ENCODE measurements at regions not wholly inside any gene's neighbourhood (a gene's known extent, or its start where the extent isn't known, plus 50 kb on each side); places are given as distances from the start of the nearest gene placed in this dataset.
"Not testable (repeated sequence)": the region's sequence is repeated elsewhere in the genome, so short reads cannot be mapped to it uniquely, and the experiment has no call there.

GRCh38 chr2:78766459-78766858, 259.0 kb upstream of the REG3G start:
- DNase-seq: no peak

GRCh38 chr2:78768016-78768415, 257.5 kb upstream of the REG3G start:
- DNase-seq: no peak
- TF ChIP-seq GATA1 (IDR thresholded peaks at IDR 0.05; ENCODE audit: low read depth, low read length) (no peak), POLR2A (IDR thresholded peaks at IDR 0.05; ENCODE audit: low read length) (no peak)

More at GRCh38 chr2:78766459-78766858, 259.0 kb upstream of the REG3G start:
- TF ChIP-seq POLR2A (IDR thresholded peaks at IDR 0.05; ENCODE audit: low read length) (no peak), GATA1 (IDR thresholded peaks at IDR 0.05; ENCODE audit: low read depth, low read length) (no peak)

DNA sequence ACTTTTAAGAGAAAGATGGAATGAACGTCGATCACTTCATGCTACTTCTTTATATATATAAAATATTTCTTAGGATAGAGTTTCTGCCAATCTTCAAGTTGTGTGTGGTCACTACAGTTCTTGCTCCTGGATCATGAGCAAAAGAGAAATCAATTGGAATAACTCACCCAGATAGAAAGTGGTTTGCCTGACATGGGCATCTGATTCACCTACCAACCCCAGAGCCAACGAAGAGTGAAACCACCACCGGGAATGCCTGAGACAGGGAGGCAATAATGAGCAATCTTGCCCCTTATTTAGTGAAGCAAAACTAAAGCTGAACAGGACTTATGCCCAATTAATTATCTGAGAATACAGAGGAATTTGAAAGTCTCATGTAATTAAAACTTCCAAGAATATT, 250.2 kb upstream of the REG3G start:
- TF ChIP-seq POLR2A (IDR thresholded peaks at IDR 0.05; ENCODE audit: low read length): no peak
- no peak for TF ChIP-seq GATA1 (IDR thresholded peaks at IDR 0.05; ENCODE audit: low read depth, low read length)
- no peak for DNase-seq

- TF ChIP-seq GATA1 (IDR thresholded peaks at IDR 0.05; ENCODE audit: low read depth, low read length): no peak
- TF ChIP-seq POLR2A (IDR thresholded peaks at IDR 0.05; ENCODE audit: low read length): no peak
Observed at GRCh38 chr2:78778756-78779510, 246.6 kb upstream of the REG3G start.

GRCh38 chr2:78779761-78780160, 245.7 kb upstream of the REG3G start:
- no peak for DNase-seq
- TF ChIP-seq GATA1 (IDR thresholded peaks at IDR 0.05; ENCODE audit: low read depth, low read length): no peak
- no peak for TF ChIP-seq POLR2A (IDR thresholded peaks at IDR 0.05; ENCODE audit: low read length)

More at GRCh38 chr2:78778756-78779510, 246.6 kb upstream of the REG3G start:
- DNase-seq: no peak

GRCh38 chr2:78780256-78780655, 245.2 kb upstream of the REG3G start:
- no peak for DNase-seq
- no peak for TF ChIP-seq GATA1 (IDR thresholded peaks at IDR 0.05; ENCODE audit: low read depth, low read length)
- TF ChIP-seq POLR2A (IDR thresholded peaks at IDR 0.05; ENCODE audit: low read length): no peak

DNA sequence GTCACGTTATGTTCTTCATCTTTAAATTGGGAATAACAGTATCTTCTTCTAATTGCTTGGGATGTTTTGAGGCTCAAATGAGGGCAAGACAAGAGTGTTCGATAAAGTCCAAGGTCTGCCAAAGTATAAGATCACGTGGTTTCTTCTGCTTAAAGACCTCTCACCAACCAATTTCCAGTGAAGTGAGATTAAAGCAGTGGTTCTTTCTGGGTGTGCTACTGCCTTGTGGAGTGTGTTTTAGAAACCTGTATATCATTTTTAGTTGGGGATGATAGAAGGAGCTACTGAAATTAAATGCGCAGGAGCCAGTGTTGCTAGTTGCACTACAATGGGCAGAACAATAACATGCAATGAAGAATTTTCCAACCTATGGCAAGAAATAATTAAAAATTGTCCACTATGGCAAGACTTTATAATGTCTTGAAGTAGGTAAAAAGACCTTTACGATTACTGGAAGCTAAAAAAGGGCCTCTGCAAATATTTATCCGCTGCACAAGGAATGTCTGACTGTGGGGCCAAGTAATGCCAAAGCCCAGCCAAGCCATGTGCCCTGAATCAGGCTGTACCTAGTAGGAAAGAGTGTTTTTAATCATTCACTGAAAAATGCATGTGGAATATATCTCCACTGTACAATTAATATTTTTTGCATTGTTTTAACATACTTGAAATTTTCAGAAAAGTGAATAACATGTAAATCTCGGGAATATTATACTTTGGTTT, 244.5 kb upstream of the REG3G start:
- no peak for TF ChIP-seq GATA1 (IDR thresholded peaks at IDR 0.05; ENCODE audit: low read depth, low read length)
- TF ChIP-seq POLR2A (IDR thresholded peaks at IDR 0.05; ENCODE audit: low read length): no peak
- DNase-seq: no peak

- no peak for DNase-seq
- TF ChIP-seq GATA1 (IDR thresholded peaks at IDR 0.05; ENCODE audit: low read depth, low read length): no peak
- no peak for TF ChIP-seq POLR2A (IDR thresholded peaks at IDR 0.05; ENCODE audit: low read length)
Observed at GRCh38 chr2:78782196-78782595, 243.3 kb upstream of the REG3G start.

- no peak for TF ChIP-seq POLR2A (IDR thresholded peaks at IDR 0.05; ENCODE audit: low read length)
- no peak for TF ChIP-seq GATA1 (IDR thresholded peaks at IDR 0.05; ENCODE audit: low read depth, low read length)
- DNase-seq: no peak
Observed at GRCh38 chr2:78811955-78812610, 213.4 kb upstream of the REG3G start.

DNA sequence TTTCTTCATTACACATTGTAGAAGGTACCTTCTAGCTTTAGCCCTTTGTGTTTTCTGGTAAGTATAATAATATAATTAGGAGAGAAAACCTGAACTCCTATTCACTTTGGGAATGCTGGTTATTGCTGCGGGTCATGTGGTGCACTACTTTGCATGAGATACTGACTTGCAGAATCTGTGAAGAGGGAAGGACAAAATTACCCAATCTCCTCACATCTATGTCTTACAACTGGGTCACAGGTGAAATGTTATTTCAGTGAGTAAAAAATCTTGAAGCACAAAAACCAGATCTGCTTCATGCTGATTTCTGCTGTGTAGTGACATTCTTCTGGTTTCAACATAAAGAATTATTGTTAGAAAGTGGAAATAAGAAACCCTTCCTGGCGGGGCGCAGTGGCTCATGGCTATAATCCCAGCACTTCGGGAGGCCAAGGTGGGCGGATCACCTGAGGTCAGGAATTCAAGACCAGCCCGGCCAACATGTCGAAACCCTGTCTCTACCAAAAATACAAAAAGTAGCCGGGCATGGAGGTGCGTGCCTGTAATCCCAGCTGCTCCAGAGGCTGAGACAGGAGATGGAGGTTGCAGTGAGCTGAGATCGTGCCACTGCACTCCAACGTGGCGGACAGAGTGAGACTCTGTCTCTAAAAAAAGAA, 211.0 kb upstream of the REG3G start:
- TF ChIP-seq POLR2A (IDR thresholded peaks at IDR 0.05; ENCODE audit: low read length) (no peak), GATA1 (IDR thresholded peaks at IDR 0.05; ENCODE audit: low read depth, low read length) (no peak)
- DNase-seq: no peak

- TF ChIP-seq POLR2A (IDR thresholded peaks at IDR 0.05; ENCODE audit: low read length) (no peak), GATA1 (IDR thresholded peaks at IDR 0.05; ENCODE audit: low read depth, low read length) (no peak)
- DNase-seq: no peak
Observed at GRCh38 chr2:78817430-78817829, 208.1 kb upstream of the REG3G start.

DNA sequence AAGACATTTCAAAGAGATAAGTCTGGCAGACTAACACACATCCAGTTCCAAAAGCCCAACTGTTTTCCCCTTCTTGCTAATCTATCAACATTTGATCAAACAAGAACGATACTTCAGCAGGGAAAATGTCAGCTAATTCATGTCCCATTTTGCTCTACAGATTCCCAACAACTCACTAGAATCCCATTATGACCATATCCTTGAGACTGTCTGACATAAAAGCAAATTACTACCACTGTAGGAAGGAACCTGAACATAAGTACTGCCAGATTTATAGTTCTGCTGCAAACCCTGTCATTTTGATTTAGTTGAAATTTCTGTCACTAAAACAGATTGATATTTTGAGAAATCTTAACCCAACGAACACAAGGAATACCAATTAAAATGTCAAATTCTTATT, 193.0 kb upstream of the REG3G start:
- DNase-seq: no peak
- TF ChIP-seq POLR2A (IDR thresholded peaks at IDR 0.05; ENCODE audit: low read length) (no peak), GATA1 (IDR thresholded peaks at IDR 0.05; ENCODE audit: low read depth, low read length) (no peak)

DNA sequence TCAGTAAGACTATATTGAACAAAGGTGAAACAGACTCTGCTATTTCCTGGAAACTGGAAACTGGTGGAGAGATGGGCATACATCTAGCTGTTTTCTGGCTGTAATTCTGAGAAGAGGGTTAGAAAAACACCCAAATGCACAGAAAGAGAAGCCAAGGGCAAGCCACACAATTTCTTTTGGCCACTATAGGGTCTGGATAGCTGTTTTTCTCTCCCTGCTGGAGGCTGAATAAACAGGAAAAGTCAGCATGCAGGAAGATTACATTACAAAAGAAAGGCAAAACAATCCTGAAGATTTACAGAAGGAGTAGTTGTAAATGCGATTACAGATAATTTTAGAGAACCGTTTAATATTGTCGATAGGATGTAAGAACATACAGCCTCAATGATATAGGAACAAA, 186.2 kb upstream of the REG3G start:
- TF ChIP-seq POLR2A (IDR thresholded peaks at IDR 0.05; ENCODE audit: low read length) (no peak), GATA1 (IDR thresholded peaks at IDR 0.05; ENCODE audit: low read depth, low read length) (no peak)
- DNase-seq: no peak

- DNase-seq: not testable (repeated sequence)
Observed at GRCh38 chr2:78840311-78840710, 185.2 kb upstream of the REG3G start.
